SK-N-SH (cell line): ENCODE measurements at regions not wholly inside any gene's neighbourhood (a gene's known extent, or its start where the extent isn't known, plus 50 kb on each side); places are given as distances from the start of the nearest gene placed in this dataset.
"Not testable (repeated sequence)": the region's sequence is repeated elsewhere in the genome, so short reads cannot be mapped to it uniquely, and the experiment has no call there.

Experiments
- CTCF ChIA-PET: fragments of 300-600, 350-600 bp; formaldehyde crosslinking; extraction: SDS; loops from one replicate; lab custom pipeline; 2021; lab: Yijun Ruan, JAX
- POLR2A ChIA-PET: fragments of 350-600 bp; sonication (Branson Sonifier 250); formaldehyde crosslinking; extraction: SDS; loops from one replicate; lab custom pipeline; 2020; ENCODE audit warnings: antibody characterized with exemption, inconsistent platforms; lab: Yijun Ruan, JAX
- DNase-seq: peaks from one replicate; pipeline ENCODE4 v3.0.0; 2012
- H2AFZ ChIP-seq: fragments of 200-600 bp; sonication (generic); 2 replicates; pipeline ENCODE4 v1.8.1; 2016; ENCODE audit warnings: antibody characterized with exemption, mild to moderate bottlenecking, low read depth
- H3F3A ChIP-seq: fragments of 200-600 bp; sonication (generic); replicated peaks from 2 replicates; pipeline ENCODE3; 2016; ENCODE audit warnings: antibody characterized with exemption, mild to moderate bottlenecking; ENCODE audit not compliant: insufficient read depth
- H3K27ac ChIP-seq, 2 experiments: fragments of 200-500 bp in 1 of 2; fragments of 200-600 bp in 1 of 2; sonication (Bioruptor generic) in 1 of 2; sonication (generic), shearing (Covaris generic) in 1 of 2; 2 replicates each; pipeline versions ENCODE4 v1.5.1 to v1.6.1; 2014 to 2016; ENCODE audit warnings: low read depth in 2 of 2, inconsistent platforms in 1 of 2, low read length in 1 of 2, mild to moderate bottlenecking in 1 of 2, mixed read lengths in 1 of 2
- H3K27me3 ChIP-seq: fragments of 200-600 bp; sonication (generic), shearing (Covaris generic); 2 replicates; pipeline ENCODE4 v1.6.1; 2016; ENCODE audit warnings: mixed run types; ENCODE audit not compliant: insufficient read depth
- H3K36me3 ChIP-seq, 2 experiments: fragments of 200-500 bp in 1 of 2; fragments of 200-600 bp in 1 of 2; sonication (Bioruptor generic) in 1 of 2; sonication (generic) in 1 of 2; replicated peaks in 1 of 2; 2 replicates each; pipeline versions ENCODE3 to v1.5.1; 2014 to 2016; ENCODE audit warnings: low read length in 1 of 2, mild to moderate bottlenecking in 1 of 2; ENCODE audit not compliant: insufficient read depth in 2 of 2, control insufficient read depth in 1 of 2
- H3K4me1 ChIP-seq, 2 experiments: fragments of 200-500 bp in 1 of 2; fragments of 200-600 bp in 1 of 2; sonication (Bioruptor generic) in 1 of 2; sonication (generic), shearing (Covaris generic) in 1 of 2; 2 replicates each; pipeline versions ENCODE4 v1.5.1 to v1.6.1; 2014 to 2016; ENCODE audit warnings: low read depth in 1 of 2, low read length in 1 of 2, mixed run types in 1 of 2; ENCODE audit not compliant: insufficient read depth in 2 of 2, control insufficient read depth in 1 of 2
- H3K4me2 ChIP-seq: fragments of 200-600 bp; sonication (generic), shearing (Covaris generic); 2 replicates; pipeline ENCODE4 v1.6.1; 2017; ENCODE audit warnings: mixed run types
- H3K4me3 ChIP-seq, 2 experiments: fragments of 200-500 bp in 1 of 2; fragments of 200-600 bp in 1 of 2; sonication (Bioruptor generic) in 1 of 2; sonication (generic), shearing (Covaris generic) in 1 of 2; 2 replicates each; pipeline versions ENCODE4 v1.5.1 to v1.8.1; 2014 to 2016; ENCODE audit warnings: low read depth in 2 of 2, inconsistent platforms in 1 of 2, low read length in 1 of 2, mild to moderate bottlenecking in 1 of 2, mixed read lengths in 1 of 2, moderate library complexity in 1 of 2
- H3K79me2 ChIP-seq: fragments of 200-600 bp; sonication (generic); 2 replicates; pipeline ENCODE4 v1.8.1; 2017; ENCODE audit warnings: mild to moderate bottlenecking; ENCODE audit not compliant: insufficient read depth
- H3K9ac ChIP-seq: fragments of 200-600 bp; sonication (generic); 2 replicates; pipeline ENCODE4 v1.6.1; 2017; ENCODE audit warnings: mixed run types
- H3K9me2 ChIP-seq: fragments of 200-600 bp; sonication (generic); 2 replicates; pipeline ENCODE4 v1.6.1; 2017; ENCODE audit warnings: mixed run types
- H3K9me3 ChIP-seq: fragments of 200-600 bp; sonication (generic); 2 replicates; pipeline ENCODE4 v1.6.1; 2017; ENCODE audit warnings: mixed run types, mild to moderate bottlenecking, moderate library complexity
- H4K20me1 ChIP-seq: fragments of 200-600 bp; sonication (generic); 2 replicates; pipeline ENCODE4 v1.6.1; 2017; ENCODE audit warnings: mild to moderate bottlenecking, mixed run types; ENCODE audit not compliant: insufficient read depth
- ELF1 ChIP-seq: IDR thresholded peaks from 2 replicates; pipeline ENCODE4 v1.4.0; 2012
- EZH2phosphoT487 ChIP-seq: fragments of 200-600 bp; sonication (generic); IDR thresholded peaks from 2 replicates; pipeline ENCODE4 v1.6.1; 2017; ENCODE audit warnings: low read depth, mixed run types, mild to moderate bottlenecking, antibody characterized with exemption, moderate library complexity, borderline replicate concordance
- FOXJ3 ChIP-seq: sonication (generic); formaldehyde crosslinking; IDR thresholded peaks from 2 replicates; pipeline ENCODE4 v1.5.1; 2020; ENCODE audit warnings: mild to moderate bottlenecking, missing genetic modification reagents
- GABPA ChIP-seq: IDR thresholded peaks from 2 replicates; pipeline ENCODE4 v1.4.0; 2012; ENCODE audit warnings: low read depth, mild to moderate bottlenecking
- JUND ChIP-seq: IDR thresholded peaks from 2 replicates; pipeline ENCODE4 v1.4.0; 2012
- NFIC ChIP-seq: IDR thresholded peaks from 2 replicates; pipeline ENCODE4 v1.4.0; 2012; ENCODE audit warnings: borderline replicate concordance
- RCOR1 ChIP-seq: fragments of 150-350 bp; IDR thresholded peaks from 2 replicates; pipeline ENCODE4 v1.6.1; 2017; ENCODE audit warnings: antibody characterized with exemption, low read length
- RFX5 ChIP-seq: IDR thresholded peaks from 2 replicates; pipeline ENCODE4 v1.6.1; 2012; ENCODE audit warnings: mild to moderate bottlenecking, improper control_type of control experiment, low read length
- TAF1 ChIP-seq: IDR thresholded peaks from 2 replicates; pipeline ENCODE4 v1.6.1; 2012; ENCODE audit warnings: low read depth, mild to moderate bottlenecking, low read length, moderate library complexity, borderline replicate concordance
- WGBS: methylation state at CpG from one replicate; pipeline ENCODE4 v1.1.6; 2017; ENCODE audit warnings: low lambda C conversion rate; 5-methylcytosine and 5-hydroxymethylcytosine counted together
- TF ChIP-seq, protein P1 (sequence below): IDR thresholded peaks from 2 replicates; pipeline ENCODE4; 2012
- TF ChIP-seq, protein P2 (sequence below): IDR thresholded peaks from 2 replicates; pipeline ENCODE4 v1.4.0; 2012; ENCODE audit warnings: low read depth

DNA sequence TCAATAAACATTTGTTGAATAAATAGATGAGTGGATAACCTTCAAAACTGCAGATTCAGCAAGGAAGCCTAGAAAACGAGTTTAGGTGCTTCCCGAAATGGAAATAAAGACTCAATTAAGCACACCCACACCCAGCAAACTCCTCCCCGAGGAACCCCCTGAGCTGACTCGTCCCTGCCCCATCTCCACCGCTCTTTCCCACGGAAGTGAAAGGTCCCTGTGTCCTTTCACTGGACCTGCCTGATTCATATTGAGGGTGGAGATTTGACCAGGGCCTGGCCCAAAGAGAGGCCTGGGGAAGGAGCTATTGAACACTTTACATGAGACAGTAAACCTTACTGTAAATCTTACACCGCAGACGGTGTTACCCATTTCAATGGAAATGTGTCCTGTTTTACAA is 129.1 kb downstream of the CPZ start:
- Histone ChIP-seq H3K9me3 (no peaks in the 10 kb centered on the region), H3K4me2 (no peak overlapping the region), H3K79me2 (no peaks in the 10 kb centered on the region), H3K4me1 (peaks cover 0 to 19% of the 10 kb centered on the region in 2 experiments; a peak in 1 of 4 replicates), H4K20me1 (no peaks in the 10 kb centered on the region), H3K4me3 (no peak overlapping the region), H3F3A (no peaks in the 10 kb centered on the region), H3K36me3 (no peaks in the 10 kb centered on the region), H3K9ac (no peak overlapping the region), H3K27ac (no peak overlapping the region), H3K27me3 (no peaks in the 10 kb centered on the region), H2AFZ (no peak overlapping the region), H3K9me2 (no peaks in the 10 kb centered on the region)
- 29% methylated on average over 8 of the region's 8 CpGs for WGBS
- ChIA-PET CTCF (interaction anchor here (1.0 to 1.5 kb wide), 5 partner anchors 12 to 253 kb away, joined by 3 to 4 read pairs (median 4); no protein-coding TSS in a partner anchor), POLR2A (no interaction called here)
- no peak for DNase-seq
- TF ChIP-seq ELF1 (no peak), GABPA (no peak), FOXJ3 (no peak)
- TF ChIP-seq, protein P1, sequence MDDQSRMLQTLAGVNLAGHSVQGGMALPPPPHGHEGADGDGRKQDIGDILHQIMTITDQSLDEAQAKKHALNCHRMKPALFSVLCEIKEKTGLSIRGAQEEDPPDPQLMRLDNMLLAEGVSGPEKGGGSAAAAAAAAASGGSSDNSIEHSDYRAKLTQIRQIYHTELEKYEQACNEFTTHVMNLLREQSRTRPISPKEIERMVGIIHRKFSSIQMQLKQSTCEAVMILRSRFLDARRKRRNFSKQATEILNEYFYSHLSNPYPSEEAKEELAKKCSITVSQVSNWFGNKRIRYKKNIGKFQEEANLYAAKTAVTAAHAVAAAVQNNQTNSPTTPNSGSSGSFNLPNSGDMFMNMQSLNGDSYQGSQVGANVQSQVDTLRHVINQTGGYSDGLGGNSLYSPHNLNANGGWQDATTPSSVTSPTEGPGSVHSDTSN = no peak

DNA sequence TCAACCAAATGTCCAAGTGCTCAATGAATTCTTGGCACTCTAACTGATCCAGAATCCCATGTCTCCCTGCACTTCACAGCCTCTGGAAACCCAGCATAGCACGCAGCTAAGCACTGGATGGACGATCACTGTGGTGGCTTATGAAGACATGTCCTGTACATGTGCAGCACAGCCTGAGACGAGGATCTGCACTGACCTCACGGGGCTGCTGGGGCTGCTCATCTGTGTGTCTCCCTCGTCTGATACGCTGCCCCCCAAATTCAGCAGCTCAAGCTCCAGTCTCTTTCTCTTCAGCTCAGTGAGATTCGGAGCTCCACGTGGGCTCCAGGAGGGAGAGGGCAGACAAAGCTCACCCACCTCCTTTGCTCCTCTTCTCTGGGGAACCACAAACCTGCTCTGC is 126.9 kb downstream of the CPZ start:
- Histone ChIP-seq H3K9me3 (peaks cover 12% of the 10 kb centered on the region), H3K9ac (no peak overlapping the region), H3K36me3 (no peaks in the 10 kb centered on the region), H3K9me2 (no peaks in the 10 kb centered on the region), H3K27ac (no peak overlapping the region), H3F3A (no peaks in the 10 kb centered on the region), H3K79me2 (no peaks in the 10 kb centered on the region), H3K4me1 (peaks cover 0 to under 1% of the 10 kb centered on the region in 2 experiments; a peak in 1 of 4 replicates), H4K20me1 (no peaks in the 10 kb centered on the region), H2AFZ (no peak overlapping the region), H3K27me3 (no peaks in the 10 kb centered on the region), H3K4me3 (no peak overlapping the region), H3K4me2 (no peak overlapping the region)
- ChIA-PET CTCF (interaction anchor here (1.2 kb wide), 1 partner anchor 199 kb away, joined by 4 read pairs; no protein-coding TSS in a partner anchor), POLR2A (no interaction called here)
- no peak for DNase-seq
- TF ChIP-seq, protein P2, sequence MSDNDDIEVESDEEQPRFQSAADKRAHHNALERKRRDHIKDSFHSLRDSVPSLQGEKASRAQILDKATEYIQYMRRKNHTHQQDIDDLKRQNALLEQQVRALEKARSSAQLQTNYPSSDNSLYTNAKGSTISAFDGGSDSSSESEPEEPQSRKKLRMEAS = no peak
- TF ChIP-seq NFIC (no peak), RCOR1 (no peak), EZH2phosphoT487 (no peak), TAF1 (no peak), RFX5 (no peak), JUND (no peak)
- TF ChIP-seq, protein P1 = no peak
- 31% methylated on average over 5 of the region's 8 CpGs for WGBS

DNA sequence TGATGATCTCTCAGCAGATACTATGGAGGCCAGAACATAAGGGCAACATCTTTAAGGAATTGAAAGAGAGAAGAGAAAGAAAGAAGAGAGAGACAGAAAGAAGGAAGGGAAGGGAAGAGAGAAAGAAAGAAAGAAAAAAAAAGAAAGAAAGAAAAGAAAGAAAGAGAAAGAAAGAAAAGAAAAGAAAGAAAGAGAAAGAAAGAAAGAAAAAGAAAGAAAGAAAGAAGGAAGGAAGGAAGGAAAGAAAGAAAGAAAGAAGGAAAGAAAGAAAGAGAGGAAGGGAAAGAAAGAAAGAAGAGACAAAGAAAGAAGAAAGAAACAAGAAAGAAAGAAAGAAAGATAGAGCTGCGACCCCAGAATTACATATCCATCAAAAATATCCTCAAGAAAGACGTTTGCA is 124.9 kb downstream of the CPZ start:
- H3K27me3 ChIP-seq, DNase-seq, POLR2A ChIA-PET, H3K9ac ChIP-seq, H3K79me2 ChIP-seq, H3K36me3 ChIP-seq, H3K9me2 ChIP-seq, H3K27ac ChIP-seq, H3K4me1 ChIP-seq, H4K20me1 ChIP-seq, H3F3A ChIP-seq, H3K4me2 ChIP-seq, H3K4me3 ChIP-seq, H2AFZ ChIP-seq: not testable (repeated sequence)
- peaks cover 12% of the 10 kb centered on the region for H3K9me3 ChIP-seq
- CTCF ChIA-PET = interaction anchor here (0.9 kb wide), 1 partner anchor 9 kb away, joined by 3 read pairs; no protein-coding TSS in a partner anchor
- WGBS = 8% methylated on average over 2 of the region's 2 CpGs
